ENCODE measurements at regions not wholly inside any gene's neighbourhood (a gene's known extent, or its start where the extent isn't known, plus 50 kb on each side); places are given as distances from the start of the nearest gene placed in this dataset.

DNA sequence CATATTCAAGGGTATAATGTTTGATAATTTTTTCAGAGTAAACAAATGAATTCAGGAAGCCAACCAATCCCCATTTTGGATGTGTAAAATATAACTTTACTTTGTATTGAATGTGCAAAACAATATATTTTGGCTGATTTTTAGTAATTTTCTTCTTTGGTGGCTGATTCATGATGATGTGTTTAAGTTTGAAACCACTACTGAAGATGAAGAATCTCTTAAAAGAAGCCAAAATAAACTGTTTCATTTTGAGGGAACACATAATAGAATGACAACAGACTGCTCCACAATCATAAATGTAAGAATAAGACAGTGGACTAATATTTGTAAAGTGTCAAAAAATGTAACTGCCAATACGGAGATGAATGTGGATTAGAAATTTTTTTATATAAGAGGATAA is 52.5 kb upstream of the TRIM43 start:
- no peak for DNase-seq

GRCh38 chr2:95539836-95540235 is 52.0 kb upstream of the TRIM43 start:
- peak; percentile 2 for DNase-seq

Data from CD4-positive, alpha-beta T cell treated with Interleukin-12 subunit alpha and Interleukin-12 subunit beta, for 1 hour (primary cell).